ENCODE measurements at regions not wholly inside any gene's neighbourhood (a gene's known extent, or its start where the extent isn't known, plus 50 kb on each side); places are given as distances from the start of the nearest gene placed in this dataset.
"Not testable (repeated sequence)": the region's sequence is repeated elsewhere in the genome, so short reads cannot be mapped to it uniquely, and the experiment has no call there.

GRCh38 chr11:11208994-11209393, 144.1 kb downstream of the CSNK2A3 start:
- Histone ChIP-seq H3K4me3 (ENCODE audit: low read length) (no peak overlapping the region), H3K27ac (ENCODE audit: low read length) (no peak overlapping the region), H3K36me3 (ENCODE audit: control insufficient read depth, low read depth, low read length) (no peaks in the 10 kb centered on the region), H3K4me1 (ENCODE audit: control insufficient read depth, low read depth, low read length) (no peaks in the 10 kb centered on the region), H3K27me3 (ENCODE audit: control insufficient read depth, insufficient read depth, low read length) (no peaks in the 10 kb centered on the region), H3K9me3 (ENCODE audit: control insufficient read depth, low read depth, low read length) (no peaks in the 10 kb centered on the region), H3K9ac (ENCODE audit: low read length) (no peak overlapping the region)

GRCh38 chr11:11207428-11207827, 145.6 kb downstream of the CSNK2A3 start:
- H3K36me3 ChIP-seq (ENCODE audit: control insufficient read depth, low read depth, low read length) = no peaks in the 10 kb centered on the region
- H3K4me3 ChIP-seq (ENCODE audit: low read length) = no peak overlapping the region
- H3K27me3 ChIP-seq (ENCODE audit: control insufficient read depth, insufficient read depth, low read length) = no peaks in the 10 kb centered on the region
- no peak overlapping the region for H3K9ac ChIP-seq (ENCODE audit: low read length)
- H3K9me3 ChIP-seq (ENCODE audit: control insufficient read depth, low read depth, low read length) = no peaks in the 10 kb centered on the region
- H3K27ac ChIP-seq (ENCODE audit: low read length) = no peak overlapping the region
- no peaks in the 10 kb centered on the region for H3K4me1 ChIP-seq (ENCODE audit: control insufficient read depth, low read depth, low read length)

GRCh38 chr11:11206484-11206883, 146.6 kb downstream of the CSNK2A3 start:
- Histone ChIP-seq H3K36me3 (ENCODE audit: control insufficient read depth, low read depth, low read length) (no peaks in the 10 kb centered on the region), H3K27me3 (ENCODE audit: control insufficient read depth, insufficient read depth, low read length) (no peaks in the 10 kb centered on the region), H3K4me3 (ENCODE audit: low read length) (no peak overlapping the region), H3K27ac (ENCODE audit: low read length) (no peak overlapping the region), H3K9ac (ENCODE audit: low read length) (no peak overlapping the region), H3K4me1 (ENCODE audit: control insufficient read depth, low read depth, low read length) (no peaks in the 10 kb centered on the region), H3K9me3 (ENCODE audit: control insufficient read depth, low read depth, low read length) (no peaks in the 10 kb centered on the region)

- Histone ChIP-seq H3K27me3 (ENCODE audit: control insufficient read depth, insufficient read depth, low read length) (no peaks in the 10 kb centered on the region), H3K4me3 (ENCODE audit: low read length) (no peak overlapping the region), H3K27ac (ENCODE audit: low read length) (no peak overlapping the region), H3K9me3 (ENCODE audit: control insufficient read depth, low read depth, low read length) (no peaks in the 10 kb centered on the region), H3K9ac (ENCODE audit: low read length) (no peak overlapping the region), H3K36me3 (ENCODE audit: control insufficient read depth, low read depth, low read length) (no peaks in the 10 kb centered on the region), H3K4me1 (ENCODE audit: control insufficient read depth, low read depth, low read length) (no peaks in the 10 kb centered on the region)
These were observed 150.2 kb downstream of the CSNK2A3 start for GRCh38 chr11:11202885-11203284.

GRCh38 chr11:11201302-11201701, 151.7 kb downstream of the CSNK2A3 start:
- not testable (repeated sequence) for H3K27ac ChIP-seq (ENCODE audit: low read length); H3K9me3 ChIP-seq (ENCODE audit: control insufficient read depth, low read depth, low read length); H3K9ac ChIP-seq (ENCODE audit: low read length); H3K4me1 ChIP-seq (ENCODE audit: control insufficient read depth, low read depth, low read length); H3K27me3 ChIP-seq (ENCODE audit: control insufficient read depth, insufficient read depth, low read length); H3K4me3 ChIP-seq (ENCODE audit: low read length); H3K36me3 ChIP-seq (ENCODE audit: control insufficient read depth, low read depth, low read length)

- Histone ChIP-seq H3K27ac (ENCODE audit: low read length) (no peak overlapping the region), H3K36me3 (ENCODE audit: control insufficient read depth, low read depth, low read length) (no peaks in the 10 kb centered on the region), H3K27me3 (ENCODE audit: control insufficient read depth, insufficient read depth, low read length) (no peaks in the 10 kb centered on the region), H3K9me3 (ENCODE audit: control insufficient read depth, low read depth, low read length) (no peaks in the 10 kb centered on the region), H3K9ac (ENCODE audit: low read length) (no peak overlapping the region), H3K4me3 (ENCODE audit: low read length) (no peak overlapping the region), H3K4me1 (ENCODE audit: control insufficient read depth, low read depth, low read length) (no peaks in the 10 kb centered on the region)
These were observed 160.5 kb downstream of the CSNK2A3 start for GRCh38 chr11:11192541-11192940.

GRCh38 chr11:11189506-11189905, 163.5 kb downstream of the CSNK2A3 start:
- H3K9ac ChIP-seq (ENCODE audit: low read length) = no peak overlapping the region
- no peak overlapping the region for H3K27ac ChIP-seq (ENCODE audit: low read length)
- H3K36me3 ChIP-seq (ENCODE audit: control insufficient read depth, low read depth, low read length) = no peaks in the 10 kb centered on the region
- no peaks in the 10 kb centered on the region for H3K4me1 ChIP-seq (ENCODE audit: control insufficient read depth, low read depth, low read length)
- H3K4me3 ChIP-seq (ENCODE audit: low read length) = no peak overlapping the region
- H3K9me3 ChIP-seq (ENCODE audit: control insufficient read depth, low read depth, low read length) = no peaks in the 10 kb centered on the region
- no peaks in the 10 kb centered on the region for H3K27me3 ChIP-seq (ENCODE audit: control insufficient read depth, insufficient read depth, low read length)

GRCh38 chr11:11186249-11186648, 166.8 kb downstream of the CSNK2A3 start:
- Histone ChIP-seq H3K36me3 (ENCODE audit: control insufficient read depth, low read depth, low read length) (no peaks in the 10 kb centered on the region), H3K27me3 (ENCODE audit: control insufficient read depth, insufficient read depth, low read length) (no peaks in the 10 kb centered on the region), H3K4me3 (ENCODE audit: low read length) (no peak overlapping the region), H3K4me1 (ENCODE audit: control insufficient read depth, low read depth, low read length) (no peaks in the 10 kb centered on the region), H3K27ac (ENCODE audit: low read length) (no peak overlapping the region), H3K9ac (ENCODE audit: low read length) (no peak overlapping the region), H3K9me3 (ENCODE audit: control insufficient read depth, low read depth, low read length) (no peaks in the 10 kb centered on the region)

- H3K9ac ChIP-seq (ENCODE audit: low read length) = no peak overlapping the region
- no peaks in the 10 kb centered on the region for H3K36me3 ChIP-seq (ENCODE audit: control insufficient read depth, low read depth, low read length)
- H3K9me3 ChIP-seq (ENCODE audit: control insufficient read depth, low read depth, low read length) = no peaks in the 10 kb centered on the region
- no peaks in the 10 kb centered on the region for H3K27me3 ChIP-seq (ENCODE audit: control insufficient read depth, insufficient read depth, low read length)
- H3K4me1 ChIP-seq (ENCODE audit: control insufficient read depth, low read depth, low read length) = no peaks in the 10 kb centered on the region
- H3K27ac ChIP-seq (ENCODE audit: low read length) = no peak overlapping the region
- H3K4me3 ChIP-seq (ENCODE audit: low read length) = no peak overlapping the region
These were observed 170.8 kb downstream of the CSNK2A3 start for GRCh38 chr11:11182261-11182660.

- Histone ChIP-seq H3K4me3 (ENCODE audit: low read length) (no peak overlapping the region), H3K36me3 (ENCODE audit: control insufficient read depth, low read depth, low read length) (no peaks in the 10 kb centered on the region), H3K27ac (ENCODE audit: low read length) (no peak overlapping the region), H3K9me3 (ENCODE audit: control insufficient read depth, low read depth, low read length) (no peaks in the 10 kb centered on the region), H3K9ac (ENCODE audit: low read length) (no peak overlapping the region), H3K4me1 (ENCODE audit: control insufficient read depth, low read depth, low read length) (no peaks in the 10 kb centered on the region), H3K27me3 (ENCODE audit: control insufficient read depth, insufficient read depth, low read length) (no peaks in the 10 kb centered on the region)
These were observed 174.1 kb downstream of the CSNK2A3 start for GRCh38 chr11:11178671-11179638.

GRCh38 chr11:11177156-11177808, 175.8 kb downstream of the CSNK2A3 start:
- Histone ChIP-seq H3K27ac (ENCODE audit: low read length) (no peak overlapping the region), H3K27me3 (ENCODE audit: control insufficient read depth, insufficient read depth, low read length) (no peaks in the 10 kb centered on the region), H3K9me3 (ENCODE audit: control insufficient read depth, low read depth, low read length) (no peaks in the 10 kb centered on the region), H3K4me3 (ENCODE audit: low read length) (no peak overlapping the region), H3K9ac (ENCODE audit: low read length) (no peak overlapping the region), H3K4me1 (ENCODE audit: control insufficient read depth, low read depth, low read length) (no peaks in the 10 kb centered on the region), H3K36me3 (ENCODE audit: control insufficient read depth, low read depth, low read length) (no peaks in the 10 kb centered on the region)
